Nephron progenitor cell (in vitro differentiated cells): ENCODE measurements at regions not wholly inside any gene's neighbourhood (a gene's known extent, or its start where the extent isn't known, plus 50 kb on each side); places are given as distances from the start of the nearest gene placed in this dataset.

Experiments
- DNase-seq: peaks from one replicate; pipeline ENCODE4 v3.0.0; 2021
- H3K27ac Mint-ChIP-seq: 2 replicates; pipeline ENCODE4 v1.8.0; 2021; ENCODE audit warnings: mild to moderate bottlenecking, moderate library complexity, mixed read lengths
- H3K27me3 Mint-ChIP-seq: 2 replicates; pipeline ENCODE4 v1.8.0; 2021; ENCODE audit warnings: mild to moderate bottlenecking, low read depth, mixed read lengths; ENCODE audit not compliant: poor library complexity
- H3K36me3 Mint-ChIP-seq: 2 replicates; pipeline ENCODE4 v1.8.0; 2021; ENCODE audit warnings: low read depth, mixed read lengths
- H3K4me1 Mint-ChIP-seq: 2 replicates; pipeline ENCODE4 v1.8.0; 2021; ENCODE audit warnings: mixed read lengths
- H3K4me3 Mint-ChIP-seq: 2 replicates; pipeline ENCODE4 v1.8.0; 2021; ENCODE audit warnings: mild to moderate bottlenecking, moderate library complexity, mixed read lengths
- H3K9me3 Mint-ChIP-seq: 2 replicates; pipeline ENCODE4 v1.8.0; 2021; ENCODE audit warnings: mild to moderate bottlenecking, moderate library complexity, mixed read lengths
- TF ChIP-seq, protein P1 (sequence below): fragments of 200-600 bp; sonication (generic); IDR thresholded peaks from 2 replicates; pipeline ENCODE4 v1.5.0; 2021; ENCODE audit warnings: antibody characterized with exemption

DNA sequence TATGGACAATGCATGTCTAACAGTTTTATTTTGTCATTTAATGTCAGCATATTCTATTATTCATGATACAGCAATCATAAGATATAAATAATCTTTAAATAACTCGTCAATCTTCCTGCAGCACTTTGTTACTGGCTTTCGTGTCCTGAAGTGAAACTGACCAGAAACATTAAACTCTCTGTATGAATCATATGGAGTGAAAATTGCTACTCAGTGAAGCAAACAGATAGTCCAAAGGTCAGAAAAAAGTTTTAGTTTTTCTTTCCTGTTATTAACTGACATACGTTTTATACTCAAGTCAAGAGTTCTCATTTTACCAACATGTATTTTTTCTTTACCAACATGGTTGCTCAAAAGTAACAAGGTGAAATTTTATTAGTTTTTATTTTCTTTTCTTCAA is 106.8 kb upstream of the GALNT5 start:
- H3K9me3 Mint-ChIP-seq, result no peaks in the 10 kb centered on the region
- TF ChIP-seq, protein P1, sequence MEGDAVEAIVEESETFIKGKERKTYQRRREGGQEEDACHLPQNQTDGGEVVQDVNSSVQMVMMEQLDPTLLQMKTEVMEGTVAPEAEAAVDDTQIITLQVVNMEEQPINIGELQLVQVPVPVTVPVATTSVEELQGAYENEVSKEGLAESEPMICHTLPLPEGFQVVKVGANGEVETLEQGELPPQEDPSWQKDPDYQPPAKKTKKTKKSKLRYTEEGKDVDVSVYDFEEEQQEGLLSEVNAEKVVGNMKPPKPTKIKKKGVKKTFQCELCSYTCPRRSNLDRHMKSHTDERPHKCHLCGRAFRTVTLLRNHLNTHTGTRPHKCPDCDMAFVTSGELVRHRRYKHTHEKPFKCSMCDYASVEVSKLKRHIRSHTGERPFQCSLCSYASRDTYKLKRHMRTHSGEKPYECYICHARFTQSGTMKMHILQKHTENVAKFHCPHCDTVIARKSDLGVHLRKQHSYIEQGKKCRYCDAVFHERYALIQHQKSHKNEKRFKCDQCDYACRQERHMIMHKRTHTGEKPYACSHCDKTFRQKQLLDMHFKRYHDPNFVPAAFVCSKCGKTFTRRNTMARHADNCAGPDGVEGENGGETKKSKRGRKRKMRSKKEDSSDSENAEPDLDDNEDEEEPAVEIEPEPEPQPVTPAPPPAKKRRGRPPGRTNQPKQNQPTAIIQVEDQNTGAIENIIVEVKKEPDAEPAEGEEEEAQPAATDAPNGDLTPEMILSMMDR, result no peak
- no peak for DNase-seq
- no peak overlapping the region for H3K4me3 Mint-ChIP-seq
- H3K27ac Mint-ChIP-seq, result no peak overlapping the region
- peaks cover 5% of the 10 kb centered on the region for H3K27me3 Mint-ChIP-seq
- no peaks in the 10 kb centered on the region for H3K36me3 Mint-ChIP-seq
- no peaks in the 10 kb centered on the region for H3K4me1 Mint-ChIP-seq

DNA sequence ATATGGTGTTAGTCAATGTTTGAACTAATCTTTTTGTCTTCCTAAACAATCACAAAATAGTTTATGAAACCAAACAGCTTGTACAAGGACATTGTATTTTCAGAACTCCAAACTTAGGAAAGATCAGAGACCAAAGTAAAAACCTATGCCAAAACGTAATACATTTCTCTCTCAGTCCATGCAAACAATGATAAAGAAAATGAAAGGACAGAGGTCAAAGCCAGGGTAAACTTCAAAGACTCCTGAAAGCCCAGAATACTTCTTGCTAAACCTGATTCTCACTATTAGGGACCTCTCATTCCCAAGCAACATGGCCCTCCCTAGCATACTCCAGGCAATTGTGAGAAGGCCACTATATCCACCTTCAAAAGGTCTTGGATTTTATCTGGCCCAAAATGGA is 105.1 kb upstream of the GALNT5 start:
- Mint-ChIP-seq H3K36me3 (no peaks in the 10 kb centered on the region), H3K4me3 (no peak overlapping the region), H3K9me3 (no peaks in the 10 kb centered on the region), H3K27ac (no peak overlapping the region), H3K4me1 (no peaks in the 10 kb centered on the region), H3K27me3 (peaks cover 5% of the 10 kb centered on the region)
- TF ChIP-seq, protein P1, result no peak
- no peak for DNase-seq

GRCh38 chr2:157155992-157156391 is 101.5 kb upstream of the GALNT5 start:
- Mint-ChIP-seq H3K27ac (no peak overlapping the region), H3K4me1 (no peaks in the 10 kb centered on the region), H3K27me3 (peaks cover 8% of the 10 kb centered on the region), H3K9me3 (no peaks in the 10 kb centered on the region), H3K4me3 (no peak overlapping the region), H3K36me3 (no peaks in the 10 kb centered on the region)
- TF ChIP-seq, protein P1, result no peak
- DNase-seq, result no peak

DNA sequence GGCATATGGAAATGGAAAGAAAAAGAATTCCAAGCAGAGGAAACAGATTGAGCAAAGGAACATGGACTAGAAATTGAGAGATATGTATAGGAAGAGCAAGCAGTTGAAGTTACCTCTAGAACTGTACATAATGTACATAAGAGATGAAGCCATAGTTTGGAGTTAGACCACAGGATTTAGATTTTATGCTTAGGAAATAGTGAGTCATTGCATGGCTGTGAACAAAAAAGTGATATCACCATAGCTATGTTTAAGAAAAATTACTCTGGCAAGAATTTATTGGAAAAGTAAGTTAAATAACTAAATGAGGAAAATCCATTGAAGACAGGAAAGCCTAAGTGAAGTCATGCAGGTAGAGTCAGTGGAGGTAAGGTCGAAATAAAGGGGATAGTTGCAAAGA is 99.4 kb upstream of the GALNT5 start:
- no peak overlapping the region for H3K27ac Mint-ChIP-seq
- TF ChIP-seq, protein P1, result no peak
- no peaks in the 10 kb centered on the region for H3K4me1 Mint-ChIP-seq
- H3K9me3 Mint-ChIP-seq, result no peaks in the 10 kb centered on the region
- no peak overlapping the region for H3K4me3 Mint-ChIP-seq
- peaks cover 8% of the 10 kb centered on the region for H3K27me3 Mint-ChIP-seq
- DNase-seq, result no peak
- no peaks in the 10 kb centered on the region for H3K36me3 Mint-ChIP-seq

DNA sequence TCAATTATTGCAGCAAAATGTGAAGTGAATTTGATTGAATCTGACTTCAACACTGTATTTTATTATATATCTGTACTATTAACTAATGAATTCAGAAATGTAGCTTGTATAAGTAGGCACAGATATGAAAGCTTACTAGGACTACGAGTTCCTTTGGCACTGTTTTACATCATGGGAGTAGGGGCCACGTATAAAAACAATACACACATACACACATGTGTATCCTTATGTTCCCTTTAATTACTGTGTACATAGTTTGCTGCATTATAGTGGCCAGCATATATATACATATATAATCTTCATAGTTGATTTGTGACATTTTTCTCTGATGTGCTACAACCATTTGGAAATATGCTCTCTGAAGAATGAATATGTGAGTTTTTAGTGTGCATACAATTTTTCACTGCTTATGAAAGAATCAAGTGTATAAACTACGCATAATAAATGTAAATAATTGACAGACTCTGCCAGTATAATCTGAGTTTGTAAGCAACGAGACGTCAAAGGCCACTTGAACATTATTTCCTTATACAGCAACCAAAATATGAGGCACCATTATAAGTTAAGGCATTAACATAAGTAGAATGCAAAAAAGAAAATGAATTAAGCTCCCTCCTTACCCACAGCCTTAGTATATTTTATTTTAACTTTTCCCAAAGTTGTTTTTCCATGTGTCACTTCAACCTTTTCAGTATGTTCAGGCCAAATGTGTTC is 98.1 kb upstream of the GALNT5 start:
- TF ChIP-seq, protein P1, result no peak
- Mint-ChIP-seq H3K4me3 (no peak overlapping the region), H3K27ac (no peak overlapping the region), H3K4me1 (no peaks in the 10 kb centered on the region), H3K27me3 (peaks cover 8% of the 10 kb centered on the region), H3K36me3 (no peaks in the 10 kb centered on the region), H3K9me3 (no peaks in the 10 kb centered on the region)
- no peak for DNase-seq

DNA sequence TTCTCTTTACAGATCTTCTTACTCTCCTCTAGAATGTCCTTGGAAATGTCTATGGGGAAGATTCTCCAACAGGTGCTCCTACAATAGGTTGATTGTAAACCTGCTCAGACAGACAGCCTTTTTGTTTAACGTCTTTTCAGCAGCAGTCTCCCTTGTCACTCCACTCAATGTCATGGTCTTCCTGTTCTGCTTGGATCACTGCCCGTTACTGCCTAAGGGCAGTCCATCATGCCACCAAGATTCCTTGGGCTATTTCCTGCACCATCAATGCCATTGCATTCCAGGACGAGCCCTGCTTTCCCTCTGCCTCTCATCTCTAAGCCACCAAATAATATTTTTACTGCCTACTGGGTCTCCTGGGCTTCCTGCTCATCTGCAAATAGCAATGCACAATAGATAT is 97.4 kb upstream of the GALNT5 start:
- H3K9me3 Mint-ChIP-seq, result no peaks in the 10 kb centered on the region
- peaks cover 4% of the 10 kb centered on the region for H3K27me3 Mint-ChIP-seq
- H3K4me1 Mint-ChIP-seq, result no peaks in the 10 kb centered on the region
- H3K36me3 Mint-ChIP-seq, result no peaks in the 10 kb centered on the region
- no peak overlapping the region for H3K27ac Mint-ChIP-seq
- TF ChIP-seq, protein P1, result no peak
- DNase-seq, result no peak
- H3K4me3 Mint-ChIP-seq, result no peak overlapping the region
